GM23338 (cell line): ENCODE measurements at regions not wholly inside any gene's neighbourhood (a gene's known extent, or its start where the extent isn't known, plus 50 kb on each side); places are given as distances from the start of the nearest gene placed in this dataset.

Experiments used
- ATAC-seq: fragments of 200-7000 bp; cut with Tn5 transposase; 3 replicates; pipeline ENCODE4 v1.9.1; 2020
- DNase-seq: peaks from one replicate; pipeline ENCODE4 v3.0.0-alpha.2; 2015; ENCODE audit warnings: low spot score
- H2AFZ ChIP-seq: fragments of 200-600 bp; sonication (generic); 2 replicates; pipeline ENCODE4 v1.8.0; 2016; ENCODE audit warnings: antibody characterized with exemption, mild to moderate bottlenecking, moderate library complexity
- H3F3A ChIP-seq: fragments of 200-600 bp; sonication (generic); replicated peaks from 2 replicates; pipeline ENCODE4 v1.8.0; 2017; ENCODE audit warnings: antibody characterized with exemption, mixed run types, low read depth
- H3K27ac ChIP-seq: fragments of 200-600 bp; sonication (generic); 2 replicates; pipeline ENCODE4 v1.6.1; 2016; ENCODE audit warnings: low read depth
- H3K27me3 ChIP-seq: fragments of 200-600 bp; sonication (generic); 2 replicates; pipeline ENCODE4 v1.8.0; 2016; ENCODE audit warnings: mild to moderate bottlenecking, mixed run types, moderate library complexity; ENCODE audit not compliant: insufficient read depth
- H3K36me3 ChIP-seq: fragments of 200-600 bp; sonication (generic); 2 replicates; pipeline ENCODE4 v1.8.0; 2016; ENCODE audit warnings: mild to moderate bottlenecking; ENCODE audit not compliant: insufficient read depth
- H3K4me1 ChIP-seq: fragments of 200-600 bp; sonication (generic); 2 replicates; pipeline ENCODE4 v1.8.0; 2016; ENCODE audit warnings: mild to moderate bottlenecking, moderate library complexity; ENCODE audit not compliant: insufficient read depth
- H3K4me2 ChIP-seq: fragments of 200-600 bp; sonication (generic); 2 replicates; pipeline ENCODE4 v1.7.1; 2017; ENCODE audit warnings: mixed run types
- H3K4me3 ChIP-seq: fragments of 200-600 bp; sonication (generic); 2 replicates; pipeline ENCODE4 v1.6.1; 2016; ENCODE audit warnings: mixed run types
- H3K79me2 ChIP-seq: fragments of 200-600 bp; sonication (generic); replicated peaks from 2 replicates; pipeline ENCODE4 v1.8.0; 2017; ENCODE audit warnings: mild to moderate bottlenecking; ENCODE audit not compliant: insufficient read depth
- H3K9me2 ChIP-seq: fragments of 200-600 bp; sonication (generic); 2 replicates; pipeline ENCODE4 v1.8.0; 2017; ENCODE audit not compliant: insufficient read depth
- H4K20me1 ChIP-seq: fragments of 200-600 bp; sonication (generic); replicated peaks from 2 replicates; pipeline ENCODE4 v1.8.0; 2017; ENCODE audit warnings: mild to moderate bottlenecking; ENCODE audit not compliant: insufficient read depth
- H3K27ac Mint-ChIP-seq: 2 replicates; pipeline ENCODE4 v1.8.0; 2020; ENCODE audit warnings: inconsistent platforms, mild to moderate bottlenecking, moderate library complexity, mixed read lengths
- H3K27me3 Mint-ChIP-seq: 3 replicates; pipeline ENCODE4 v1.8.0; 2022; ENCODE audit warnings: low read depth, mild to moderate bottlenecking, moderate library complexity, mixed read lengths, inconsistent platforms; ENCODE audit not compliant: insufficient read depth, poor library complexity
- H3K36me3 Mint-ChIP-seq: 3 replicates; pipeline ENCODE4 v1.8.0; 2021; ENCODE audit warnings: low read depth, mild to moderate bottlenecking, inconsistent platforms, moderate library complexity, mixed read lengths
- H3K4me1 Mint-ChIP-seq: 3 replicates; pipeline ENCODE4 v1.8.0; 2020; ENCODE audit warnings: mild to moderate bottlenecking, inconsistent platforms, mixed read lengths
- H3K4me3 Mint-ChIP-seq: 3 replicates; pipeline ENCODE4 v1.8.0; 2021; ENCODE audit warnings: moderate library complexity, mild to moderate bottlenecking, inconsistent platforms, mixed read lengths
- H3K9me3 Mint-ChIP-seq: 3 replicates; pipeline ENCODE4 v1.8.0; 2020; ENCODE audit warnings: moderate library complexity, mild to moderate bottlenecking, inconsistent platforms, mixed read lengths
- CREB1 ChIP-seq: fragments of 250-450 bp; sonication (Bioruptor Pico); IDR thresholded peaks from 2 replicates; pipeline ENCODE4 v1.5.0; 2020; ENCODE audit warnings: low read depth, mild to moderate bottlenecking, moderate library complexity
- EZH2 ChIP-seq: fragments of 200-600 bp; sonication (generic); IDR thresholded peaks from one replicate; pipeline ENCODE4 v1.8.0; 2017; ENCODE audit warnings: antibody characterized with exemption, mild to moderate bottlenecking, low read depth; ENCODE audit not compliant: unreplicated experiment
- EZH2phosphoT487 ChIP-seq: fragments of 200-600 bp; sonication (generic); IDR thresholded peaks from one replicate; pipeline ENCODE4 v1.8.1; 2018; ENCODE audit warnings: antibody characterized with exemption; ENCODE audit not compliant: unreplicated experiment
- JUNB ChIP-seq: IDR thresholded peaks from one replicate; pipeline ENCODE4 v1.6.1; 2016; ENCODE audit warnings: antibody characterized with exemption; ENCODE audit not compliant: unreplicated experiment
- NANOG ChIP-seq: IDR thresholded peaks from 2 replicates; pipeline ENCODE4 v1.6.1; 2016; ENCODE audit warnings: antibody characterized with exemption, borderline replicate concordance
- STAT1 ChIP-seq: IDR thresholded peaks from one replicate; pipeline ENCODE4 v1.6.1; 2016; ENCODE audit warnings: antibody characterized with exemption; ENCODE audit not compliant: unreplicated experiment
- ZNF114 ChIP-seq: fragments of 250-450 bp; sonication (Bioruptor Pico); IDR thresholded peaks from 2 replicates; pipeline ENCODE4 v1.5.0; 2020; ENCODE audit warnings: mild to moderate bottlenecking, moderate library complexity
- ZNF331 ChIP-seq: fragments of 250-450 bp; sonication (Bioruptor Pico); IDR thresholded peaks from 2 replicates; pipeline ENCODE4 v1.5.0; 2020; ENCODE audit warnings: low read depth, mild to moderate bottlenecking, moderate library complexity
- TF ChIP-seq, protein P1 (sequence below): IDR thresholded peaks from one replicate; pipeline ENCODE4 v1.6.1; 2018; ENCODE audit warnings: antibody characterized with exemption; ENCODE audit not compliant: unreplicated experiment
- TF ChIP-seq, protein P2 (sequence below), 2 experiments: fragments of 200-600 bp in 1 of 2; sonication (generic) in 1 of 2; conservative IDR thresholded peaks; 2 replicates each; pipeline versions ENCODE4 v1.5.1 to v1.6.1; 2016 to 2017; ENCODE audit warnings: antibody characterized with exemption in 2 of 2, low read depth in 2 of 2, mild to moderate bottlenecking in 2 of 2, moderate library complexity in 1 of 2

DNA sequence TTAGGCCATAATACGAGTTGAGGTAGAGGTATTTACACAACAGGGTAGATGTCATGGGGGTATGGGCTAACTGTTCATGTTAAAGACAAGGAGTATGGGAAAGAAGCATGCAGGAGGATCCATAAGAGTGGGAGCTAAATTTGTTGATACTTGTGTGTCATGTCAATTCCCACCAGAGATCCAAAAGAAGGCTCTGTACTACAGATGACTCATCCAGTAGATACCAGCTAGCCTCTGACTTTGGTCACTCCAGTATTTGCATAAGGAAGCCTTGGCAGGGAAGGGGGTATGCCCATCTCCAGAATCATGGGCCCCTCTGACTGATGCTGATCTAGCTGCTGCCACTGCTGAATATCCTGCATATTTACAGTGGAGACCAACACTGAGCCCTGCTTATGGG is 743.7 kb upstream of the GRAMD2B start (continued):
- TF ChIP-seq, protein P1, sequence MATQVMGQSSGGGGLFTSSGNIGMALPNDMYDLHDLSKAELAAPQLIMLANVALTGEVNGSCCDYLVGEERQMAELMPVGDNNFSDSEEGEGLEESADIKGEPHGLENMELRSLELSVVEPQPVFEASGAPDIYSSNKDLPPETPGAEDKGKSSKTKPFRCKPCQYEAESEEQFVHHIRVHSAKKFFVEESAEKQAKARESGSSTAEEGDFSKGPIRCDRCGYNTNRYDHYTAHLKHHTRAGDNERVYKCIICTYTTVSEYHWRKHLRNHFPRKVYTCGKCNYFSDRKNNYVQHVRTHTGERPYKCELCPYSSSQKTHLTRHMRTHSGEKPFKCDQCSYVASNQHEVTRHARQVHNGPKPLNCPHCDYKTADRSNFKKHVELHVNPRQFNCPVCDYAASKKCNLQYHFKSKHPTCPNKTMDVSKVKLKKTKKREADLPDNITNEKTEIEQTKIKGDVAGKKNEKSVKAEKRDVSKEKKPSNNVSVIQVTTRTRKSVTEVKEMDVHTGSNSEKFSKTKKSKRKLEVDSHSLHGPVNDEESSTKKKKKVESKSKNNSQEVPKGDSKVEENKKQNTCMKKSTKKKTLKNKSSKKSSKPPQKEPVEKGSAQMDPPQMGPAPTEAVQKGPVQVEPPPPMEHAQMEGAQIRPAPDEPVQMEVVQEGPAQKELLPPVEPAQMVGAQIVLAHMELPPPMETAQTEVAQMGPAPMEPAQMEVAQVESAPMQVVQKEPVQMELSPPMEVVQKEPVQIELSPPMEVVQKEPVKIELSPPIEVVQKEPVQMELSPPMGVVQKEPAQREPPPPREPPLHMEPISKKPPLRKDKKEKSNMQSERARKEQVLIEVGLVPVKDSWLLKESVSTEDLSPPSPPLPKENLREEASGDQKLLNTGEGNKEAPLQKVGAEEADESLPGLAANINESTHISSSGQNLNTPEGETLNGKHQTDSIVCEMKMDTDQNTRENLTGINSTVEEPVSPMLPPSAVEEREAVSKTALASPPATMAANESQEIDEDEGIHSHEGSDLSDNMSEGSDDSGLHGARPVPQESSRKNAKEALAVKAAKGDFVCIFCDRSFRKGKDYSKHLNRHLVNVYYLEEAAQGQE, result no peak
- TF ChIP-seq, protein P2, sequence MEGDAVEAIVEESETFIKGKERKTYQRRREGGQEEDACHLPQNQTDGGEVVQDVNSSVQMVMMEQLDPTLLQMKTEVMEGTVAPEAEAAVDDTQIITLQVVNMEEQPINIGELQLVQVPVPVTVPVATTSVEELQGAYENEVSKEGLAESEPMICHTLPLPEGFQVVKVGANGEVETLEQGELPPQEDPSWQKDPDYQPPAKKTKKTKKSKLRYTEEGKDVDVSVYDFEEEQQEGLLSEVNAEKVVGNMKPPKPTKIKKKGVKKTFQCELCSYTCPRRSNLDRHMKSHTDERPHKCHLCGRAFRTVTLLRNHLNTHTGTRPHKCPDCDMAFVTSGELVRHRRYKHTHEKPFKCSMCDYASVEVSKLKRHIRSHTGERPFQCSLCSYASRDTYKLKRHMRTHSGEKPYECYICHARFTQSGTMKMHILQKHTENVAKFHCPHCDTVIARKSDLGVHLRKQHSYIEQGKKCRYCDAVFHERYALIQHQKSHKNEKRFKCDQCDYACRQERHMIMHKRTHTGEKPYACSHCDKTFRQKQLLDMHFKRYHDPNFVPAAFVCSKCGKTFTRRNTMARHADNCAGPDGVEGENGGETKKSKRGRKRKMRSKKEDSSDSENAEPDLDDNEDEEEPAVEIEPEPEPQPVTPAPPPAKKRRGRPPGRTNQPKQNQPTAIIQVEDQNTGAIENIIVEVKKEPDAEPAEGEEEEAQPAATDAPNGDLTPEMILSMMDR (conservative IDR thresholded peaks at IDR 0.05; ENCODE audit: low read depth in 2 of 2), result no peak
- TF ChIP-seq CREB1 (CRISPR knock-in tag), result no peak
- no peak for TF ChIP-seq EZH2phosphoT487

DNA sequence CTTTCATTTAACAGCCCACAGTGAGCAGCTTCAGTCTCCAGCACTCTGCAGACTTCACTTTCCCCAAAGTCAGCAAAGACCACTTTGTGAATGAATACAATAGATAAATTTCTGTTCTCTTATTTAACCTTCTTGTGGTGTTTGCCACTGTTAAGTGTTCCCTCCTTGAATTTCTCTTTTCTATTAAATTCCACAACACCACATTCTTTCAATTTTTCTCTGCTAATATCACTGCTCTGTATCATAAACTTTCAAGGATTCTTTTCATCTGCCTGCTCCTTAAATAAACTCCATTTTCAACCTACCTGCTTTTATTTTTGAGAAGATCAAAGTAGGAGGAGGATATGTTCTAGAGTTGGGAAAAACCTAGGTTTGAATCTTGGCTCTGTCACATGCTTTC is 739.5 kb upstream of the GRAMD2B start:
- Mint-ChIP-seq H3K4me3 (no peak overlapping the region), H3K27me3 (peaks cover 1% of the 10 kb centered on the region), H3K27ac (no peak overlapping the region), H3K4me1 (no peaks in the 10 kb centered on the region; the same call in 2 of the 3 replicates), H3K36me3 (no peaks in the 10 kb centered on the region; the same call in 2 of the 3 replicates), H3K9me3 (no peaks in the 10 kb centered on the region; the same call in 2 of the 3 replicates)
- H4K20me1 ChIP-seq, result no peaks in the 10 kb centered on the region
- H2AFZ ChIP-seq, result no peak overlapping the region
- DNase-seq (no peak), ATAC-seq (no peak)
- H3K4me3 ChIP-seq, result no peak overlapping the region
- no peak overlapping the region for H3K27ac ChIP-seq
- no peaks in the 10 kb centered on the region for H3K36me3 ChIP-seq
- H3K4me1 ChIP-seq, result no peaks in the 10 kb centered on the region
- no peak overlapping the region for H3K4me2 ChIP-seq
- no peaks in the 10 kb centered on the region for H3K27me3 ChIP-seq
- H3F3A ChIP-seq, result no peaks in the 10 kb centered on the region
- no peaks in the 10 kb centered on the region for H3K79me2 ChIP-seq
- no peaks in the 10 kb centered on the region for H3K9me2 ChIP-seq
- TF ChIP-seq, protein P1, result no peak
- TF ChIP-seq ZNF114 (CRISPR knock-in tag), result no peak
- TF ChIP-seq, protein P2 (conservative IDR thresholded peaks at IDR 0.05; ENCODE audit: low read depth in 2 of 2), result no peak
- no peak for TF ChIP-seq EZH2phosphoT487
- TF ChIP-seq EZH2, result no peak
- TF ChIP-seq JUNB, result no peak
- no peak for TF ChIP-seq CREB1 (CRISPR knock-in tag)
- no peak for TF ChIP-seq STAT1
- no peak for TF ChIP-seq ZNF331 (CRISPR knock-in tag)
- no peak for TF ChIP-seq NANOG
